SU-DHL-6 (cell line): ENCODE measurements at regions not wholly inside any gene's neighbourhood (a gene's known extent, or its start where the extent isn't known, plus 50 kb on each side); places are given as distances from the start of the nearest gene placed in this dataset.
A peak's percentile ranks its signal among the peaks of the same experiment; 100 is the strongest.

Experiments used
- H2AFZ ChIP-seq: fragments of 200-600 bp; sonication (generic); 2 replicates; pipeline ENCODE4 v1.6.1; 2014; ENCODE audit warnings: low read depth, mild to moderate bottlenecking, moderate library complexity, mixed read lengths, antibody characterized with exemption, low read length; ENCODE audit not compliant: severe bottlenecking
- H3F3A ChIP-seq: fragments of 200-600 bp; shearing (Covaris generic); 2 replicates; pipeline ENCODE4 v1.6.0; 2016; ENCODE audit warnings: antibody characterized with exemption, mild to moderate bottlenecking; ENCODE audit not compliant: insufficient read depth
- H3K27ac ChIP-seq: fragments of 200-600 bp; sonication (generic); 2 replicates; pipeline ENCODE4 v1.5.1; 2016; ENCODE audit warnings: low read depth, mild to moderate bottlenecking, low read length, moderate library complexity, mixed read lengths
- H3K27me3 ChIP-seq: fragments of 200-600 bp; sonication (generic), shearing (Covaris generic); 2 replicates; pipeline ENCODE4 v1.6.0; 2014; ENCODE audit warnings: mild to moderate bottlenecking, low read length
- H3K36me3 ChIP-seq: fragments of 200-600 bp; sonication (generic); 2 replicates; pipeline ENCODE4 v1.6.1; 2014; ENCODE audit warnings: mild to moderate bottlenecking, low read length, mixed read lengths
- H3K4me2 ChIP-seq: fragments of 300-600, 200-600 bp; shearing (Covaris generic), sonication (generic); 2 replicates; pipeline ENCODE4 v1.6.0; 2014; ENCODE audit warnings: low read length, low read depth, mild to moderate bottlenecking; ENCODE audit not compliant: poor library complexity, severe bottlenecking
- H3K4me3 ChIP-seq: fragments of 200-600 bp; sonication (generic); 2 replicates; pipeline ENCODE4 v1.5.1; 2014; ENCODE audit warnings: antibody characterized with exemption, low read length, mild to moderate bottlenecking, mixed read lengths; ENCODE audit not compliant: insufficient read depth, poor library complexity, severe bottlenecking
- H3K79me2 ChIP-seq: fragments of 200-600 bp; sonication (generic); 2 replicates; pipeline ENCODE4 v1.6.1; 2014; ENCODE audit warnings: mild to moderate bottlenecking, low read length, moderate library complexity; ENCODE audit not compliant: insufficient read depth
- H3K9ac ChIP-seq: fragments of 200-600 bp; sonication (generic); 2 replicates; pipeline ENCODE4 v1.7.0; 2014; ENCODE audit warnings: mild to moderate bottlenecking, low read length
- H3K9me2 ChIP-seq: fragments of 200-600 bp; sonication (generic); replicated peaks from 2 replicates; pipeline ENCODE4 v1.6.1; 2014; ENCODE audit warnings: low read length; ENCODE audit not compliant: insufficient read depth
- H3K9me3 ChIP-seq: fragments of 200-600 bp; sonication (generic); 2 replicates; pipeline ENCODE4 v1.6.1; 2014; ENCODE audit warnings: low read length, mixed read lengths; ENCODE audit not compliant: insufficient read depth
- H4K20me1 ChIP-seq: fragments of 200-600 bp; sonication (generic); 2 replicates; pipeline ENCODE4 v1.6.1; 2014; ENCODE audit warnings: low read depth, mild to moderate bottlenecking, antibody characterized with exemption, low read length, moderate library complexity, mixed read lengths
- CTCF ChIP-seq: fragments of 200-600 bp; sonication (generic); IDR thresholded peaks from one replicate; pipeline ENCODE4 v1.5.1; 2017; ENCODE audit warnings: antibody characterized with exemption, mild to moderate bottlenecking, low read length, moderate library complexity; ENCODE audit not compliant: insufficient read depth, poor library complexity, severe bottlenecking
- EZH2phosphoT487 ChIP-seq: fragments of 200-600 bp; sonication (generic), shearing (Covaris generic); conservative IDR thresholded peaks from 2 replicates; pipeline ENCODE4 v1.6.1; 2018; ENCODE audit warnings: mild to moderate bottlenecking, antibody characterized with exemption, low read length, moderate library complexity, mixed read lengths

DNA sequence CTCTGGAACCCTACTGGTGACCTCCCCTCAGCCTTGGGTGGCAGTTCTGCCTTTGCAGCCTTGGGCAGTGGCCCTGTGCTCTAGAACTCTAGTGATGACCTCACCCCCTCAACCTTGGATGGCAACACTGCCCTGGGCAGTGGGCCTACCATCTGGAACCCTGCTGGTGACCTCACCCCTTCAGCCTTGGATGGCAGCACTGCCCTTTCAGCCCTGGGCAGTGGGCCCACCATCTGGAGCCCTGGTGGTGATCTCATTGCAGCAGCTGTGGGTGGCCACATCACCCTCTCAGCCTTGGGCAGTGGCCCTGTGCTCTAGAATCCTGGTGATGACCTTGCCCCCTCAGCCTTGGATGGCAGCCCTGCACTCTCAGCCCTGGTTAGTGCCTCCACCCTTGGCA is 129.3 kb downstream of the RBMX2 start:
- Histone ChIP-seq H3K4me3 (no peak overlapping the region), H3K27me3 (no peaks in the 10 kb centered on the region), H4K20me1 (no peaks in the 10 kb centered on the region), H3K9me3 (no peaks in the 10 kb centered on the region), H2AFZ (no peak overlapping the region), H3K9me2 (no peaks in the 10 kb centered on the region), H3K4me2 (no peak overlapping the region), H3K79me2 (no peaks in the 10 kb centered on the region), H3K9ac (no peak overlapping the region), H3K27ac (no peak overlapping the region), H3K36me3 (no peaks in the 10 kb centered on the region), H3F3A (no peaks in the 10 kb centered on the region)
- TF ChIP-seq EZH2phosphoT487 = no peak
- TF ChIP-seq CTCF = no peak

- Histone ChIP-seq H3K36me3 (no peaks in the 10 kb centered on the region), H3F3A (no peaks in the 10 kb centered on the region), H3K4me2 (no peak overlapping the region), H2AFZ (no peak overlapping the region), H4K20me1 (no peaks in the 10 kb centered on the region), H3K9me2 (no peaks in the 10 kb centered on the region), H3K9ac (no peak overlapping the region), H3K27ac (no peak overlapping the region), H3K79me2 (no peaks in the 10 kb centered on the region), H3K27me3 (no peaks in the 10 kb centered on the region), H3K9me3 (no peaks in the 10 kb centered on the region), H3K4me3 (no peak overlapping the region)
- TF ChIP-seq EZH2phosphoT487 (no peak), CTCF (peak; percentile 41)
Observed at GRCh38 chrX:130539721-130540321, 138.0 kb downstream of the RBMX2 start.

DNA sequence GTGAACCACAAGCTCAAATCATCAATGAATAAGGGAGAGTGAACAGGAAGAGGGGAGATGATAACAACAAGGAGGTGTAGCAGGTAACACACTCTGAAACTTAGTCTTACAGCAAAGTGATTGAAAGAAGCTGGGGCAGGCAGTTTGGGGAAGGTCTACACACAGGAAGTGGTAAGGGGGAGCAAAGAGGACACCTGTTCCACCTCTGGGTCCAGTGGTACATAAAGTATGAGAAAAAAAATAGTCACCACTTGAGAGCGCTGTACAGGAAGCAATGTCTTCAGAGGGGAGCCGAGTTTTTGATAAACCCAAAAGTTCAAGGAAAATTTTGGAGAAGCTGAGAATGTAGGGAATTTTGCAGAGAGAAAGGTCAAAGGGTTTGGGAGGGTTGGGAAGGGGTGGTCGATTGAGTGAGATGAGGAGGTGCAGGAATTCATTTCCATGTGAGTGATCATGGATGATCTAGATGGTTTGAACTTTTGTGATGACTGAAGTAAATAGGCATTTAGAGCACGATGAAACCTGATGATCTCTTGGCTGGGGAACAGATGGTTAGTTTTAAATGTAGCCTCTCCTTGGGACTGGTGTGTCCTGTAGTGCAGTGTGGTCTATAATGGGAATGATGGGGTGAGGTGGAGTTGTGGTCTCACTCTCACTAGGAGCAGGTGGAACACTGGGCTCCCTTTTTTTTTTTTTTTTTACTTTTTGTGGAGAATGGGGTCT is 142.0 kb downstream of the RBMX2 start:
- TF ChIP-seq CTCF = no peak
- no peak for TF ChIP-seq EZH2phosphoT487
- Histone ChIP-seq H2AFZ (no peak overlapping the region), H3K27ac (no peak overlapping the region), H3K9me2 (no peaks in the 10 kb centered on the region), H4K20me1 (no peaks in the 10 kb centered on the region), H3K4me3 (no peak overlapping the region), H3K27me3 (no peaks in the 10 kb centered on the region), H3F3A (no peaks in the 10 kb centered on the region), H3K9ac (no peak overlapping the region), H3K9me3 (no peaks in the 10 kb centered on the region), H3K4me2 (no peak overlapping the region), H3K36me3 (no peaks in the 10 kb centered on the region), H3K79me2 (no peaks in the 10 kb centered on the region)
